ENCODE measurements at regions not wholly inside any gene's neighbourhood (a gene's known extent, or its start where the extent isn't known, plus 50 kb on each side); places are given as distances from the start of the nearest gene placed in this dataset.

- H3K27ac Mint-ChIP-seq = no peak overlapping the region
- peaks cover 0 to 9% of the 10 kb centered on the region in 2 donors for H3K9me3 Mint-ChIP-seq
- no peak for DNase-seq
- no peaks in the 10 kb centered on the region for H3K36me3 Mint-ChIP-seq
- no peaks in the 10 kb centered on the region for H3K4me1 Mint-ChIP-seq
- H3K4me3 Mint-ChIP-seq = no peak overlapping the region
- peak; percentile 45 to 60 for ATAC-seq (replicated peaks)
- peaks cover 0 to 19% of the 10 kb centered on the region in 2 donors for H3K27me3 Mint-ChIP-seq
These were observed 296.8 kb downstream of the WDR72 start for GRCh38 chr15:53462651-53463050.

GRCh38 chr15:53461677-53462076 is 297.8 kb downstream of the WDR72 start:
- H3K27ac Mint-ChIP-seq = no peak overlapping the region
- DNase-seq (no peak), ATAC-seq (replicated peaks) (no peak)
- H3K27me3 Mint-ChIP-seq = peaks cover 0 to 19% of the 10 kb centered on the region in 2 donors
- no peak overlapping the region for H3K4me3 Mint-ChIP-seq
- no peaks in the 10 kb centered on the region for H3K4me1 Mint-ChIP-seq
- no peaks in the 10 kb centered on the region for H3K36me3 Mint-ChIP-seq
- peaks cover 0 to 11% of the 10 kb centered on the region in 2 donors for H3K9me3 Mint-ChIP-seq

- H3K27me3 Mint-ChIP-seq = peaks cover 0 to 19% of the 10 kb centered on the region in 2 donors
- DNase-seq (no peak), ATAC-seq (replicated peaks) (no peak)
- H3K36me3 Mint-ChIP-seq = no peaks in the 10 kb centered on the region
- H3K4me3 Mint-ChIP-seq = no peak overlapping the region
- peaks cover 0 to 11% of the 10 kb centered on the region in 2 donors for H3K9me3 Mint-ChIP-seq
- H3K4me1 Mint-ChIP-seq = no peaks in the 10 kb centered on the region
- H3K27ac Mint-ChIP-seq = no peak overlapping the region
These were observed 300.7 kb downstream of the WDR72 start for GRCh38 chr15:53458736-53459135.

GRCh38 chr15:53457479-53457878 is 302.0 kb downstream of the WDR72 start:
- H3K4me3 Mint-ChIP-seq = no peak overlapping the region
- H3K9me3 Mint-ChIP-seq = peaks cover 0 to 11% of the 10 kb centered on the region in 2 donors
- no peak overlapping the region for H3K27ac Mint-ChIP-seq
- ATAC-seq (replicated peaks) = no peak
- H3K36me3 Mint-ChIP-seq = no peaks in the 10 kb centered on the region
- no peak for DNase-seq
- H3K27me3 Mint-ChIP-seq = peaks cover 0 to 19% of the 10 kb centered on the region in 2 donors
- H3K4me1 Mint-ChIP-seq = no peaks in the 10 kb centered on the region

- DNase-seq (no peak), ATAC-seq (replicated peaks) (no peak)
- Mint-ChIP-seq H3K4me1 (no peaks in the 10 kb centered on the region), H3K27ac (no peak overlapping the region), H3K36me3 (no peaks in the 10 kb centered on the region), H3K27me3 (peaks cover 0 to 10% of the 10 kb centered on the region in 2 donors), H3K9me3 (peaks cover 0 to 6% of the 10 kb centered on the region in 2 donors), H3K4me3 (no peak overlapping the region)
These were observed 304.4 kb downstream of the WDR72 start for GRCh38 chr15:53454843-53455721.

- Mint-ChIP-seq H3K9me3 (peaks cover 0 to 6% of the 10 kb centered on the region in 2 donors), H3K36me3 (no peaks in the 10 kb centered on the region), H3K27ac (no peak overlapping the region), H3K27me3 (peaks cover 0 to 6% of the 10 kb centered on the region in 2 donors), H3K4me1 (no peaks in the 10 kb centered on the region), H3K4me3 (no peak overlapping the region)
- ATAC-seq (replicated peaks) (no peak), DNase-seq (no peak)
These were observed 305.0 kb downstream of the WDR72 start for GRCh38 chr15:53454535-53454842.

- H3K36me3 Mint-ChIP-seq = no peaks in the 10 kb centered on the region
- H3K4me1 Mint-ChIP-seq = no peaks in the 10 kb centered on the region
- H3K27ac Mint-ChIP-seq = no peak overlapping the region
- ATAC-seq (replicated peaks) (no peak), DNase-seq (no peak)
- H3K27me3 Mint-ChIP-seq = no peaks in the 10 kb centered on the region
- H3K4me3 Mint-ChIP-seq = no peak overlapping the region
- H3K9me3 Mint-ChIP-seq = peaks cover 0 to 3% of the 10 kb centered on the region in 2 donors
These were observed 306.0 kb downstream of the WDR72 start for GRCh38 chr15:53453253-53454105.

- H3K27ac Mint-ChIP-seq = no peak overlapping the region
- no peak overlapping the region for H3K4me3 Mint-ChIP-seq
- H3K9me3 Mint-ChIP-seq = peaks cover 0 to 2% of the 10 kb centered on the region in 2 donors
These were observed 311.0 kb downstream of the WDR72 start for GRCh38 chr15:53448232-53449015.

GRCh38 chr15:53447742-53448141 is 311.7 kb downstream of the WDR72 start:
- Mint-ChIP-seq H3K9me3 (peaks cover 0 to 2% of the 10 kb centered on the region in 2 donors), H3K27ac (no peak overlapping the region), H3K27me3 (no peaks in the 10 kb centered on the region), H3K4me1 (no peaks in the 10 kb centered on the region), H3K36me3 (no peaks in the 10 kb centered on the region), H3K4me3 (no peak overlapping the region)
- DNase-seq = no peak
- ATAC-seq (replicated peaks) = no peak

More at GRCh38 chr15:53448232-53449015, 311.0 kb downstream of the WDR72 start:
- DNase-seq = no peak
- Mint-ChIP-seq H3K4me1 (no peaks in the 10 kb centered on the region), H3K27me3 (no peaks in the 10 kb centered on the region), H3K36me3 (no peaks in the 10 kb centered on the region)
- ATAC-seq (replicated peaks) = no peak

GRCh38 chr15:53447053-53447574 is 312.3 kb downstream of the WDR72 start:
- H3K27me3 Mint-ChIP-seq = no peaks in the 10 kb centered on the region
- no peak overlapping the region for H3K27ac Mint-ChIP-seq
- H3K36me3 Mint-ChIP-seq = no peaks in the 10 kb centered on the region
- no peaks in the 10 kb centered on the region for H3K4me1 Mint-ChIP-seq
- no peak for DNase-seq
- no peak for ATAC-seq (replicated peaks)
- H3K9me3 Mint-ChIP-seq = peaks cover 0 to 2% of the 10 kb centered on the region in 2 donors
- H3K4me3 Mint-ChIP-seq = no peak overlapping the region

GRCh38 chr15:53446376-53446775 is 313.1 kb downstream of the WDR72 start:
- no peak overlapping the region for H3K27ac Mint-ChIP-seq
- no peaks in the 10 kb centered on the region for H3K27me3 Mint-ChIP-seq
- DNase-seq (no peak), ATAC-seq (replicated peaks) (no peak)
- H3K4me3 Mint-ChIP-seq = no peak overlapping the region
- no peaks in the 10 kb centered on the region for H3K36me3 Mint-ChIP-seq
- H3K4me1 Mint-ChIP-seq = no peaks in the 10 kb centered on the region
- H3K9me3 Mint-ChIP-seq = peaks cover 0 to 2% of the 10 kb centered on the region in 2 donors

- Mint-ChIP-seq H3K9me3 (no peaks in the 10 kb centered on the region), H3K4me1 (no peaks in the 10 kb centered on the region), H3K27ac (no peak overlapping the region), H3K4me3 (no peak overlapping the region), H3K27me3 (no peaks in the 10 kb centered on the region), H3K36me3 (no peaks in the 10 kb centered on the region)
- ATAC-seq (replicated peaks) (no peak), DNase-seq (no peak)
These were observed 313.9 kb downstream of the WDR72 start for GRCh38 chr15:53445531-53445930.

GRCh38 chr15:53437985-53438841 is 321.2 kb downstream of the WDR72 start:
- Mint-ChIP-seq H3K36me3 (no peaks in the 10 kb centered on the region), H3K4me3 (no peak overlapping the region), H3K27me3 (peaks cover 0 to 5% of the 10 kb centered on the region in 2 donors), H3K9me3 (no peaks in the 10 kb centered on the region), H3K27ac (no peak overlapping the region), H3K4me1 (no peaks in the 10 kb centered on the region)
- ATAC-seq (replicated peaks) (no peak), DNase-seq (no peak)
